WTC11 (cell line): ENCODE measurements at regions not wholly inside any gene's neighbourhood (a gene's known extent, or its start where the extent isn't known, plus 50 kb on each side); places are given as distances from the start of the nearest gene placed in this dataset.

Experiments
- ATAC-seq: fragments of 200-7000 bp; cut with Tn5 transposase; 2 replicates; pipeline ENCODE4 v1.10.0; 2021; ENCODE audit warnings: mild to moderate bottlenecking, moderate library complexity
- CTCF ChIA-PET: fragments of 300-600 bp; sonication (Branson Sonifier 250); formaldehyde crosslinking; loops from one replicate; lab custom pipeline; 2021; ENCODE audit warnings: antibody characterized with exemption; lab: Charles Lee
- POLR2A ChIA-PET: fragments of 350-600 bp; sonication (Branson Sonifier 250); formaldehyde crosslinking; loops from one replicate; lab custom pipeline; 2021; ENCODE audit warnings: antibody characterized with exemption; lab: Charles Lee
- DNase-seq: peaks from one replicate; pipeline ENCODE4 v3.0.0; 2021; ENCODE audit warnings: low spot score
- H3K27ac Mint-ChIP-seq: 2 replicates; pipeline ENCODE4 v1.8.0; 2021; ENCODE audit warnings: mixed read lengths
- H3K27me3 Mint-ChIP-seq: 2 replicates; pipeline ENCODE4 v1.8.0; 2021; ENCODE audit warnings: low read depth, mild to moderate bottlenecking, moderate library complexity, mixed read lengths
- H3K36me3 Mint-ChIP-seq: 2 replicates; pipeline ENCODE4 v1.8.0; 2021; ENCODE audit warnings: mixed read lengths
- H3K4me1 Mint-ChIP-seq: 2 replicates; pipeline ENCODE4 v1.8.0; 2022; ENCODE audit warnings: mixed read lengths
- H3K4me3 Mint-ChIP-seq: 2 replicates; pipeline ENCODE4 v1.8.0; 2021; ENCODE audit warnings: mild to moderate bottlenecking, moderate library complexity, mixed read lengths
- H3K9me3 Mint-ChIP-seq: 2 replicates; pipeline ENCODE4 v1.8.0; 2021; ENCODE audit warnings: mixed read lengths
- AFF4 ChIP-seq: sonication (generic); formaldehyde crosslinking; IDR thresholded peaks from 2 replicates; pipeline ENCODE4 v1.8.1; 2023; ENCODE audit warnings: mild to moderate bottlenecking, missing genetic modification reagents, borderline replicate concordance
- CDX4 ChIP-seq: fragments of 250-450 bp; sonication (Bioruptor Pico); IDR thresholded peaks from 2 replicates; pipeline ENCODE4 v1.9.0; 2021; ENCODE audit warnings: moderate library complexity, mild to moderate bottlenecking, inconsistent platforms, borderline replicate concordance
- CTCF ChIP-seq: fragments of 200-600 bp; IDR thresholded peaks from 2 replicates; pipeline ENCODE4 v1.8.0; 2022; ENCODE audit warnings: antibody characterized with exemption
- E2F1 ChIP-seq: sonication (generic); formaldehyde crosslinking; IDR thresholded peaks from 2 replicates; pipeline ENCODE4 v1.8.0; 2022; ENCODE audit warnings: mild to moderate bottlenecking, missing genetic modification reagents
- EMX1 ChIP-seq: fragments of 250-450 bp; sonication (Bioruptor Pico); IDR thresholded peaks from 2 replicates; pipeline ENCODE4 v1.8.0; 2021; ENCODE audit warnings: mild to moderate bottlenecking
- ETV6 ChIP-seq: sonication (generic); formaldehyde crosslinking; IDR thresholded peaks from 2 replicates; pipeline ENCODE4 v1.8.1; 2022; ENCODE audit warnings: mild to moderate bottlenecking, missing genetic modification reagents
- FOXJ3 ChIP-seq: sonication (generic); formaldehyde crosslinking; IDR thresholded peaks from 2 replicates; pipeline ENCODE4 v1.9.0; 2021; ENCODE audit warnings: missing genetic modification reagents, mild to moderate bottlenecking, borderline replicate concordance
- FOXP1 ChIP-seq: sonication (generic); formaldehyde crosslinking; IDR thresholded peaks from 2 replicates; pipeline ENCODE4 v1.8.0; 2022; ENCODE audit warnings: missing genetic modification reagents, mild to moderate bottlenecking, moderate library complexity, borderline replicate concordance
- GRHL2 ChIP-seq: fragments of 250-450 bp; sonication (Bioruptor Pico); IDR thresholded peaks from 2 replicates; pipeline ENCODE4 v1.8.0; 2022; ENCODE audit warnings: mild to moderate bottlenecking, moderate library complexity; ENCODE audit not compliant: insufficient replicate concordance, severe bottlenecking
- MXD4 ChIP-seq: fragments of 250-450 bp; sonication (Bioruptor Pico); IDR thresholded peaks from 2 replicates; pipeline ENCODE4 v1.8.0; 2021; ENCODE audit warnings: mild to moderate bottlenecking, moderate library complexity, borderline replicate concordance
- RELA ChIP-seq: sonication (generic); formaldehyde crosslinking; IDR thresholded peaks from 2 replicates; pipeline ENCODE4 v1.8.1; 2022; ENCODE audit warnings: missing genetic modification reagents, mild to moderate bottlenecking, borderline replicate concordance
- TEAD4 ChIP-seq: sonication (generic); formaldehyde crosslinking; IDR thresholded peaks from 2 replicates; pipeline ENCODE4 v1.8.0; 2022; ENCODE audit warnings: mild to moderate bottlenecking, missing genetic modification reagents
- ZBTB21 ChIP-seq: sonication (generic); formaldehyde crosslinking; IDR thresholded peaks from 2 replicates; pipeline ENCODE4 v1.8.1; 2023; ENCODE audit warnings: mild to moderate bottlenecking, missing genetic modification reagents, borderline replicate concordance
- ZNF219 ChIP-seq: sonication (generic); formaldehyde crosslinking; IDR thresholded peaks from 2 replicates; pipeline ENCODE4 v1.8.0; 2023; ENCODE audit warnings: missing genetic modification reagents, mild to moderate bottlenecking, borderline replicate concordance
- ZNF232 ChIP-seq: sonication (generic); formaldehyde crosslinking; IDR thresholded peaks from 2 replicates; pipeline ENCODE4 v1.8.0; 2022; ENCODE audit warnings: mild to moderate bottlenecking, missing genetic modification reagents
- ZNF423 ChIP-seq: fragments of 250-450 bp; sonication (Bioruptor Pico); IDR thresholded peaks from 2 replicates; pipeline ENCODE4 v2.1.2; 2022; ENCODE audit warnings: mild to moderate bottlenecking, moderate library complexity
- ZNF671 ChIP-seq: fragments of 250-450 bp; sonication (Bioruptor Pico); IDR thresholded peaks from 2 replicates; pipeline ENCODE4 v1.8.0; 2021; ENCODE audit warnings: mild to moderate bottlenecking

- TF ChIP-seq RELA = no peak
- no peak for TF ChIP-seq ZNF671
- no peak for TF ChIP-seq ZBTB21 (CRISPR knock-in tag)
- no peak for TF ChIP-seq ETV6 (CRISPR knock-in tag)
These were observed 438.2 kb upstream of the FAR2 start (continued) for GRCh38 chr12:28710882-28711281.

GRCh38 chr12:28711421-28711820 lies 437.7 kb upstream of the FAR2 start:
- Mint-ChIP-seq H3K4me3 (no peak overlapping the region), H3K36me3 (no peaks in the 10 kb centered on the region), H3K27me3 (no peaks in the 10 kb centered on the region), H3K4me1 (no peaks in the 10 kb centered on the region), H3K9me3 (peaks cover 4% of the 10 kb centered on the region; the same call in 1 of the 2 replicates), H3K27ac (no peak overlapping the region)
- no peak for DNase-seq
- ChIA-PET POLR2A (no interaction called here), CTCF (no interaction called here)
- no peak for TF ChIP-seq FOXJ3 (CRISPR knock-in tag)
- no peak for TF ChIP-seq TEAD4 (CRISPR knock-in tag)
- TF ChIP-seq GRHL2 (CRISPR knock-in tag) = no peak
- TF ChIP-seq FOXP1 (CRISPR knock-in tag) = no peak
- no peak for TF ChIP-seq E2F1 (CRISPR knock-in tag)
- TF ChIP-seq CDX4 (CRISPR knock-in tag) = no peak
- TF ChIP-seq CTCF = no peak
- TF ChIP-seq MXD4 (CRISPR knock-in tag) = no peak
- no peak for TF ChIP-seq ZNF219 (CRISPR knock-in tag)
- no peak for ATAC-seq

GRCh38 chr12:28742791-28743190 lies 406.3 kb upstream of the FAR2 start:
- ChIA-PET CTCF (no interaction called here), POLR2A (no interaction called here)
- no peaks in the 10 kb centered on the region for H3K27me3 Mint-ChIP-seq
- peaks cover 7% of the 10 kb centered on the region; the same call in 1 of the 2 replicates for H3K4me1 Mint-ChIP-seq
- H3K27ac Mint-ChIP-seq = no peak overlapping the region
- no peaks in the 10 kb centered on the region for H3K36me3 Mint-ChIP-seq
- ATAC-seq = no peak
- H3K9me3 Mint-ChIP-seq = peaks cover 17% of the 10 kb centered on the region
- no peak for DNase-seq
- H3K4me3 Mint-ChIP-seq = no peak overlapping the region
- no peak for TF ChIP-seq ZNF232
- no peak for TF ChIP-seq EMX1
- TF ChIP-seq AFF4 (CRISPR knock-in tag) = no peak
- no peak for TF ChIP-seq ZNF671
- TF ChIP-seq ZNF423 = no peak
